CD14-positive monocyte (primary cell): ENCODE measurements at regions not wholly inside any gene's neighbourhood (a gene's known extent, or its start where the extent isn't known, plus 50 kb on each side); places are given as distances from the start of the nearest gene placed in this dataset.

Experiments
- DNase-seq, 3 donors: peaks; one replicate each; pipeline ENCODE4 v3.0.0-alpha.2; 2011 to 2022
- H2AFZ ChIP-seq: 2 replicates; pipeline ENCODE4 v1.6.0; 2012; ENCODE audit warnings: mild to moderate bottlenecking, low read depth, low read length, inconsistent platforms; ENCODE audit not compliant: insufficient read depth, poor library complexity, severe bottlenecking
- H3K27ac ChIP-seq, 2 donors: 1 replicate in 1 of 2; 2 replicates in 1 of 2; pipeline ENCODE4 v1.5.1; 2012 to 2013; ENCODE audit warnings: low read length in 2 of 2, control low read depth in 1 of 2, inconsistent platforms in 1 of 2, low read depth in 1 of 2, mild to moderate bottlenecking in 1 of 2
- H3K27me3 ChIP-seq, 2 donors: one replicate each; pipeline versions ENCODE4 v1.6.0 to v1.6.1; 2011 to 2013; ENCODE audit warnings: low read length in 2 of 2; ENCODE audit not compliant: control insufficient read depth in 2 of 2, insufficient read depth in 2 of 2
- H3K36me3 ChIP-seq, 2 donors: replicated peaks in 1 of 2; 1 replicate in 1 of 2; 2 replicates in 1 of 2; pipeline versions ENCODE4 v1.5.1 to v1.6.1; 2012 to 2013; ENCODE audit warnings: low read length in 2 of 2, control low read depth in 1 of 2, inconsistent platforms in 1 of 2, mild to moderate bottlenecking in 1 of 2; ENCODE audit not compliant: insufficient read depth in 2 of 2, control insufficient read depth in 1 of 2
- H3K4me1 ChIP-seq, 2 donors: 1 replicate in 1 of 2; 2 replicates in 1 of 2; pipeline versions ENCODE4 v1.5.1 to v1.6.1; 2012 to 2013; ENCODE audit warnings: low read length in 2 of 2, control low read depth in 1 of 2, inconsistent platforms in 1 of 2, mild to moderate bottlenecking in 1 of 2, moderate library complexity in 1 of 2; ENCODE audit not compliant: insufficient read depth in 2 of 2, control insufficient read depth in 1 of 2
- H3K4me2 ChIP-seq: replicated peaks from 2 replicates; pipeline ENCODE3; 2012; ENCODE audit warnings: low read length, moderate library complexity, mild to moderate bottlenecking; ENCODE audit not compliant: poor library complexity, severe bottlenecking; ENCODE audit errors: extremely low read depth
- H3K4me3 ChIP-seq, 3 experiments: fragments of 200-600 bp in 1 of 3; sonication (generic) in 1 of 3; replicated peaks in 1 of 3; 1 replicate in 2 of 3; 2 replicates in 1 of 3; pipeline ENCODE4 v1.5.1; 2011 to 2013; ENCODE audit warnings: low read length in 3 of 3, mild to moderate bottlenecking in 3 of 3, control low read depth in 2 of 3, low read depth in 2 of 3, inconsistent platforms in 1 of 3, moderate library complexity in 1 of 3
- H3K79me2 ChIP-seq: 2 replicates; pipeline ENCODE4 v1.6.0; 2012; ENCODE audit warnings: mild to moderate bottlenecking, control low read depth, inconsistent platforms, low read length, moderate library complexity; ENCODE audit not compliant: insufficient read depth
- H3K9ac ChIP-seq: 2 replicates; pipeline ENCODE4 v1.6.0; 2017; ENCODE audit warnings: low read length, mild to moderate bottlenecking; ENCODE audit not compliant: insufficient read depth, poor library complexity, severe bottlenecking
- H3K9me3 ChIP-seq, 2 donors: replicated peaks in 1 of 2; 1 replicate in 1 of 2; 2 replicates in 1 of 2; pipeline versions ENCODE4 v1.5.1 to v1.6.1; 2012 to 2013; ENCODE audit warnings: low read length in 2 of 2, control low read depth in 1 of 2; ENCODE audit not compliant: control insufficient read depth in 1 of 2, insufficient read depth in 1 of 2
- H4K20me1 ChIP-seq: 2 replicates; pipeline ENCODE4 v1.6.0; 2012; ENCODE audit warnings: mild to moderate bottlenecking, low read length, control low read depth, moderate library complexity; ENCODE audit not compliant: insufficient read depth
- H3K27ac Mint-ChIP-seq, 7 donors: one replicate each; pipeline ENCODE4 v1.8.0; 2020; ENCODE audit warnings: mild to moderate bottlenecking in 7 of 7, mixed read lengths in 7 of 7, moderate library complexity in 6 of 7, inconsistent platforms in 2 of 7
- H3K27me3 Mint-ChIP-seq, 3 donors: one replicate each; pipeline ENCODE4 v1.8.0; 2021 to 2022; ENCODE audit warnings: low read depth in 3 of 3, mild to moderate bottlenecking in 3 of 3, mixed read lengths in 3 of 3, moderate library complexity in 3 of 3, inconsistent platforms in 1 of 3
- H3K36me3 Mint-ChIP-seq, 2 donors: one replicate each; pipeline ENCODE4 v1.8.0; 2020; ENCODE audit warnings: mixed read lengths in 2 of 2, inconsistent platforms in 1 of 2, mild to moderate bottlenecking in 1 of 2
- H3K4me1 Mint-ChIP-seq: one replicate; pipeline ENCODE4 v1.8.0; 2020; ENCODE audit warnings: mild to moderate bottlenecking, mixed read lengths
- H3K4me3 Mint-ChIP-seq, 2 donors: one replicate each; pipeline ENCODE4 v1.8.0; 2020; ENCODE audit warnings: mild to moderate bottlenecking in 2 of 2, mixed read lengths in 2 of 2, moderate library complexity in 1 of 2
- H3K9me3 Mint-ChIP-seq, 7 donors: one replicate each; pipeline ENCODE4 v1.8.0; 2020 to 2022; ENCODE audit warnings: mixed read lengths in 7 of 7, mild to moderate bottlenecking in 6 of 7, moderate library complexity in 6 of 7, inconsistent platforms in 2 of 7
- WGBS: methylation state at CpG from one replicate; pipeline ENCODE4 v1.1.5; 2013; ENCODE audit warnings: missing lambda C conversion rate; ENCODE audit not compliant: insufficient coverage; 5-methylcytosine and 5-hydroxymethylcytosine counted together
- intact Hi-C, 2 donors: fragments of 100-400 bp; cut with micrococcal nuclease; formaldehyde crosslinking; loops; one replicate each; pipeline versions ENCODE4 v1.15.0 to v1.15.1; 2023
- TF ChIP-seq, protein P1 (sequence below): fragments of 200-600 bp; IDR thresholded peaks from one replicate; pipeline ENCODE4 v1.8.0; 2022; ENCODE audit warnings: antibody characterized with exemption, mild to moderate bottlenecking

DNA sequence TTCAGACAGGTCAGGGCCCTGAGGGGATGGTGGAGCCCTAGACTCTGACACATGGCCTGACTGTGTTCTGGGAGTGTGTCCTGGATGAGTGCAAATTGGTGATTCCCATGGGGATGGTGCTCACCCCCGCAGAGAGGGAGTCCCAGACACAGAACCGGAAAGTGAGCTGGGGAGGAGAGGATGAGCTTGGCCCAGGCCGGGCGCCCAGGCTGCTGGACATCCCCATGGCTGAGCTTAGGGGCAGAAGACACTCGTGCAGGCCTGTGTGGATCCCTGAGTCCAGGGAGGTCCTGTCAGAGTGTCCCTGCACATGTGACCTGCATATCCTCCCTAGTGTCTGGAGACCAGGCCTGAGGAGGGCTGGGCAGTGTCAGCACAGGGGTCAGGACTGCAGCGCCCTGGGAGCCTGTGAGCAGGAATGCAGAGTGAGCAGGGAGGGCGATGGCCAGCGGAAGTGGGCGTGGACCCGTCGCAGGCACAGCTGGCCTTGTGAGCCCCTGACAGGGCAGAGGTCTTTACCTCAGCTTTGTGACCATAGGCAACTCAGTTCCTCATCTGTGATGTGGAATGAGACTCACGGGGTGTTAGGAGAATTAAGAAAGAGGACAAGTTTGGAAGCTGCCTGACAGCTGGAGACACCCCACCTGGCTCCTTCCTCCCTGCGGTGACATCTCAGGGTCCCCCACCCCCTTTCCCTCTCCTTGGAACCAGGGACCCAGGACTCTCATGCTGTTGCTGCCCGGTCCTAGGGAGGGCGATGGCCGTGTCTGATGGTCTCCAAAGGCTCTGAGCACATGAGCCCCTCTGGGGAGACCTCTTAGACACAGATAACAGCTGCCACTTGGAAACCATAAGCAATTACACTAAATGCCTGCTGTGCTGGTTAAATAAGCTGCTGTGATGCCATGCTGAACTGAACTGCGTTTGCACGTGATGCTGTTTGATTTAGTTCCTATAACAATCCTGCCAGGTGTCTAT lies 62.6 kb upstream of the HS6ST1 start:
- H3K4me1 Mint-ChIP-seq: no peaks in the 10 kb centered on the region
- no peak overlapping the region for H3K4me3 Mint-ChIP-seq
- Histone ChIP-seq H3K4me2 (no peak overlapping the region), H3K9me3 (no peaks in the 10 kb centered on the region), H4K20me1 (no peaks in the 10 kb centered on the region), H3K4me1 (no peaks in the 10 kb centered on the region), H3K9ac (no peak overlapping the region), H3K4me3 (no peak overlapping the region), H3K79me2 (no peaks in the 10 kb centered on the region), H3K27me3 (no peaks in the 10 kb centered on the region), H2AFZ (no peak overlapping the region), H3K27ac (no peak overlapping the region), H3K36me3 (no peaks in the 10 kb centered on the region)
- H3K9me3 Mint-ChIP-seq: peaks cover 0 to 4% (median 3%) of the 10 kb centered on the region in 7 donors
- no peak overlapping the region for H3K27ac Mint-ChIP-seq
- intact Hi-C loops: no loop called here
- WGBS: 94% methylated on average over 17 of the region's 18 CpGs
- no peaks in the 10 kb centered on the region for H3K36me3 Mint-ChIP-seq
- DNase-seq: no peak
- H3K27me3 Mint-ChIP-seq: peaks cover 2 to 3% (median 3%) of the 10 kb centered on the region in 3 donors
- TF ChIP-seq, protein P1, sequence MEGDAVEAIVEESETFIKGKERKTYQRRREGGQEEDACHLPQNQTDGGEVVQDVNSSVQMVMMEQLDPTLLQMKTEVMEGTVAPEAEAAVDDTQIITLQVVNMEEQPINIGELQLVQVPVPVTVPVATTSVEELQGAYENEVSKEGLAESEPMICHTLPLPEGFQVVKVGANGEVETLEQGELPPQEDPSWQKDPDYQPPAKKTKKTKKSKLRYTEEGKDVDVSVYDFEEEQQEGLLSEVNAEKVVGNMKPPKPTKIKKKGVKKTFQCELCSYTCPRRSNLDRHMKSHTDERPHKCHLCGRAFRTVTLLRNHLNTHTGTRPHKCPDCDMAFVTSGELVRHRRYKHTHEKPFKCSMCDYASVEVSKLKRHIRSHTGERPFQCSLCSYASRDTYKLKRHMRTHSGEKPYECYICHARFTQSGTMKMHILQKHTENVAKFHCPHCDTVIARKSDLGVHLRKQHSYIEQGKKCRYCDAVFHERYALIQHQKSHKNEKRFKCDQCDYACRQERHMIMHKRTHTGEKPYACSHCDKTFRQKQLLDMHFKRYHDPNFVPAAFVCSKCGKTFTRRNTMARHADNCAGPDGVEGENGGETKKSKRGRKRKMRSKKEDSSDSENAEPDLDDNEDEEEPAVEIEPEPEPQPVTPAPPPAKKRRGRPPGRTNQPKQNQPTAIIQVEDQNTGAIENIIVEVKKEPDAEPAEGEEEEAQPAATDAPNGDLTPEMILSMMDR: no peak

DNA sequence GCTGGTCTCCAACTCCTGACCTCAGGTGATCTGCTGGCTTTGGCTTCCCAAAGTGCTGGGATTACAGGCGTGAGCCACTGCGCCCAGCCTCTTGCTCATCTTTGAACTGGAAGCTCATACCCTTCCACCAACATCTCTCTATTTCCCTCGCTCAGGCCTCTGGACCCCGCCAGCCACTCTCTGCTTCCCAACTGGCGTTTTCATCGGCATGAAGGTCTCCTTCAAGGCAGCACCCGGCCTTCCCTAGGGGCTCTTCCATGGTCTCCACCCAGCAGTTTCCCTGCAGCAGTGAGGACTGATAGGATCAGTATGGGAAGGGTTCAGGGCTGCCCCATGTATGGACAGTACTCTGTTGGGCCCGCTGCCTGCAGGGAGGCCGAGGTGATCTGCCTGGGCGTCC lies 65.8 kb upstream of the HS6ST1 start:
- no peak for DNase-seq
- Mint-ChIP-seq H3K9me3 (peaks cover 0 to 4% (median 3%) of the 10 kb centered on the region in 7 donors), H3K36me3 (no peaks in the 10 kb centered on the region), H3K27ac (no peak overlapping the region), H3K4me3 (no peak overlapping the region), H3K4me1 (no peaks in the 10 kb centered on the region), H3K27me3 (peaks cover 0 to 4% (median 3%) of the 10 kb centered on the region in 3 donors)
- Histone ChIP-seq H3K27ac (no peak overlapping the region), H3K4me2 (no peak overlapping the region), H4K20me1 (no peaks in the 10 kb centered on the region), H3K9ac (no peak overlapping the region), H3K4me1 (no peaks in the 10 kb centered on the region), H3K27me3 (no peaks in the 10 kb centered on the region), H2AFZ (no peak overlapping the region), H3K79me2 (no peaks in the 10 kb centered on the region), H3K4me3 (no peak overlapping the region), H3K36me3 (no peaks in the 10 kb centered on the region), H3K9me3 (no peaks in the 10 kb centered on the region)
- TF ChIP-seq, protein P1: no peak
- 100% methylated on average over 6 of the region's 10 CpGs for whole genome bisulfite sequencing
- intact Hi-C loops: no loop called here
